ENCODE measurements at regions not wholly inside any gene's neighbourhood (a gene's known extent, or its start where the extent isn't known, plus 50 kb on each side); places are given as distances from the start of the nearest gene placed in this dataset.

- DNase-seq, result no peak
These were observed 117.3 kb downstream of the CPZ start for GRCh38 chr4:8709729-8710360.

- DNase-seq, result no peak
These were observed 116.6 kb downstream of the CPZ start for GRCh38 chr4:8709050-8709728.

GRCh38 chr4:8708401-8709021, 115.9 kb downstream of the CPZ start:
- DNase-seq, result no peak

- DNase-seq, result no peak
These were observed 114.6 kb downstream of the CPZ start for GRCh38 chr4:8707045-8707781.

GRCh38 chr4:8706216-8707044, 113.9 kb downstream of the CPZ start:
- DNase-seq, result no peak

- DNase-seq, result no peak
These were observed 112.9 kb downstream of the CPZ start for GRCh38 chr4:8705161-8706145.

- DNase-seq, result no peak
These were observed 112.1 kb downstream of the CPZ start for GRCh38 chr4:8704632-8705031.

- DNase-seq, result no peak
These were observed 111.4 kb downstream of the CPZ start for GRCh38 chr4:8703857-8704495.

GRCh38 chr4:8703401-8703696, 110.8 kb downstream of the CPZ start:
- no peak for DNase-seq

GRCh38 chr4:8702516-8703400, 110.2 kb downstream of the CPZ start:
- no peak for DNase-seq

GRCh38 chr4:8702020-8702495, 109.5 kb downstream of the CPZ start:
- no peak for DNase-seq

GRCh38 chr4:8701126-8702019, 108.8 kb downstream of the CPZ start:
- no peak for DNase-seq

- no peak for DNase-seq
These were observed 108.0 kb downstream of the CPZ start for GRCh38 chr4:8700531-8700930.

- DNase-seq, result no peak
These were observed 107.0 kb downstream of the CPZ start for GRCh38 chr4:8699479-8700145.

GRCh38 chr4:8699063-8699385, 106.5 kb downstream of the CPZ start:
- no peak for DNase-seq

GRCh38 chr4:8698341-8699062, 105.9 kb downstream of the CPZ start:
- no peak for DNase-seq

- no peak for DNase-seq
These were observed 105.3 kb downstream of the CPZ start for GRCh38 chr4:8697826-8698225.

All from hematopoietic multipotent progenitor cell treated with erythropoietin and hydrocortisone succinate and interleukin-3 and kit ligand, for 6 days (in vitro differentiated cells).